Coronary artery (tissue), 2 donors: ENCODE measurements at regions not wholly inside any gene's neighbourhood (a gene's known extent, or its start where the extent isn't known, plus 50 kb on each side); places are given as distances from the start of the nearest gene placed in this dataset.
"Not testable (repeated sequence)": the region's sequence is repeated elsewhere in the genome, so short reads cannot be mapped to it uniquely, and the experiment has no call there.

Source experiments
- DNase-seq: peaks from one replicate; pipeline ENCODE4 v3.0.0-alpha.2; 2017; ENCODE audit warnings: low spot score
- H3K27ac ChIP-seq, 2 donors: fragments of 200-600 bp; sonication (generic); one replicate each; pipeline ENCODE4 v1.5.1; 2016 to 2019
- H3K4me3 ChIP-seq: fragments of 200-600 bp; sonication (generic); 2 replicates; pipeline ENCODE4 v1.5.1; 2016; ENCODE audit warnings: mild to moderate bottlenecking, moderate library complexity
- CTCF ChIP-seq: fragments of 200-600 bp; sonication (generic); IDR thresholded peaks from one replicate; pipeline ENCODE4 v1.5.1; 2019; ENCODE audit warnings: antibody characterized with exemption

GRCh38 chr3:99295836-99296235, 342.6 kb upstream of the COL8A1 start:
- Histone ChIP-seq H3K27ac (no peak overlapping the region), H3K4me3 (no peak overlapping the region)
- TF ChIP-seq CTCF = no peak
- DNase-seq = no peak

- not testable (repeated sequence) for H3K27ac ChIP-seq, H3K4me3 ChIP-seq, DNase-seq
Measured at GRCh38 chr3:99294092-99294491, 344.3 kb upstream of the COL8A1 start.

GRCh38 chr3:99287876-99288275, 350.5 kb upstream of the COL8A1 start:
- H3K27ac ChIP-seq = no peak overlapping the region
- no peak for DNase-seq
- H3K4me3 ChIP-seq = no peak overlapping the region
- TF ChIP-seq CTCF = no peak

- Histone ChIP-seq H3K27ac (peak overlapping the region in 1 of 2 donors; percentile 3), H3K4me3 (no peak overlapping the region)
- DNase-seq = no peak
- TF ChIP-seq CTCF = no peak
Measured at GRCh38 chr3:99286266-99286845, 352.0 kb upstream of the COL8A1 start.

- peak; percentile 82 for DNase-seq
- Histone ChIP-seq H3K27ac (peak overlapping the region; percentile 65 to 82), H3K4me3 (no peak overlapping the region)
- TF ChIP-seq CTCF = no peak
Measured at GRCh38 chr3:99269606-99270351, 368.3 kb upstream of the DCBLD2 start.

- no peak overlapping the region for H3K27ac ChIP-seq
- DNase-seq = no peak
- H3K4me3 ChIP-seq = no peak overlapping the region
- TF ChIP-seq CTCF = no peak
Measured at GRCh38 chr3:99256788-99257187, 355.3 kb upstream of the DCBLD2 start.

- TF ChIP-seq CTCF = no peak
Measured at GRCh38 chr3:99253963-99254355, 352.5 kb upstream of the DCBLD2 start.

More at GRCh38 chr3:99253963-99254355, 352.5 kb upstream of the DCBLD2 start:
- H3K4me3 ChIP-seq = no peak overlapping the region
- no peak for DNase-seq
- H3K27ac ChIP-seq = peak overlapping the region; percentile 8 to 55
